Stomach (tissue), 4 donors: ENCODE measurements at regions not wholly inside any gene's neighbourhood (a gene's known extent, or its start where the extent isn't known, plus 50 kb on each side); places are given as distances from the start of the nearest gene placed in this dataset.

Source experiments
- EP300 ChIP-seq: sonication (generic); formaldehyde crosslinking; IDR thresholded peaks from one replicate; pipeline ENCODE4 v1.6.1; 2017; ENCODE audit warnings: antibody characterized with exemption
- POLR2A ChIP-seq, 4 donors: fragments of 450-650 bp; IDR thresholded peaks; one replicate each; pipeline ENCODE4 v1.6.1; 2016; ENCODE audit warnings: antibody characterized with exemption in 4 of 4, control low read depth in 2 of 4, mild to moderate bottlenecking in 1 of 4, moderate library complexity in 1 of 4

DNA sequence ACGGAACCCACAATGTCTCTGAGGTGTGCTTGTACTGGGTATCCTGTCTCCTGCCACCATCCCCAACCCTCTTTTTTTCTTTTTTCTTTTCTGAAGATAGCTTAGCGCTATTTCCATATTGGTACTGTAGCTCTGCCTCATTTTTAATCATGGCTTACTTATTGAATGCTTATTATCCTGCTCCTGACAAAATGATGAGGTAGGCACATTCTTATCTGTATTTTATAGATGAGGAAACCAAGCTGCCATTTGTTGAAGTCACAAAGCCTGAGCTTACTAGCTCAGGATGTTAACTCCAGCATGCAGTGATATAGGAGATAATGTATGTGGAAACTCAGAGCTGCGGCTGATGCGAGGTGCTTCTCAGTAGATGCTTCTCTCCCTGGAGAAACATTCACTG, 61.4 kb upstream of the GPR6 start:
- TF ChIP-seq POLR2A (IDR thresholded peaks at IDR 0.05), result no peak
- TF ChIP-seq EP300, result no peak
